HG03354 (cell line): ENCODE measurements at regions not wholly inside any gene's neighbourhood (a gene's known extent, or its start where the extent isn't known, plus 50 kb on each side); places are given as distances from the start of the nearest gene placed in this dataset.
A peak's percentile ranks its signal among the peaks of the same experiment; 100 is the strongest.

ENCODE experiments used
- ATAC-seq: cut with Tn5 transposase; IDR thresholded peaks from one replicate; pipeline ENCODE4 v1.9.1; 2021; ENCODE audit warnings: mild to moderate bottlenecking; ENCODE audit not compliant: unreplicated experiment, poor library complexity, severe bottlenecking

- peak; percentile 90 for ATAC-seq
Measured at GRCh38 chr14:45426685-45427282, 173.8 kb upstream of the MIS18BP1 start.

DNA sequence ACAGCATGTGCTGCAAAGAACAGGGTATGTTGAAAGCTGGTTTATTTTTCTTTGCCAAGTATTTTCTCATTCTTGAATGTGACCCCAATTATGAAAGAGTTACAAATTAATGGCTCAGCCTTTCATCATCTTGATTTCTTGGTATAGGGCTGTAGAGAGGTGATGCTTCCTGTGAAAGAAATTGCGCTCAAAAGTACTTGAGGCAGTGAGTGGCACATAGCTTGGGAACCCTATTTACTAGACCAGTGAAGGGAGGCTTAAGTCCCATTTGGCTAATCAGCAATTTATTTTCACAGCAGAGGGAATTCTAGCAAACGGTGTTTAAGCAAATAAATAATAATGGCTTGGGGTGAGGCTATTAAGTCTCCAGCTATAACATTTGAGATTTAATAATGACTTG is 153.9 kb upstream of the MIS18BP1 start:
- ATAC-seq, result no peak

DNA sequence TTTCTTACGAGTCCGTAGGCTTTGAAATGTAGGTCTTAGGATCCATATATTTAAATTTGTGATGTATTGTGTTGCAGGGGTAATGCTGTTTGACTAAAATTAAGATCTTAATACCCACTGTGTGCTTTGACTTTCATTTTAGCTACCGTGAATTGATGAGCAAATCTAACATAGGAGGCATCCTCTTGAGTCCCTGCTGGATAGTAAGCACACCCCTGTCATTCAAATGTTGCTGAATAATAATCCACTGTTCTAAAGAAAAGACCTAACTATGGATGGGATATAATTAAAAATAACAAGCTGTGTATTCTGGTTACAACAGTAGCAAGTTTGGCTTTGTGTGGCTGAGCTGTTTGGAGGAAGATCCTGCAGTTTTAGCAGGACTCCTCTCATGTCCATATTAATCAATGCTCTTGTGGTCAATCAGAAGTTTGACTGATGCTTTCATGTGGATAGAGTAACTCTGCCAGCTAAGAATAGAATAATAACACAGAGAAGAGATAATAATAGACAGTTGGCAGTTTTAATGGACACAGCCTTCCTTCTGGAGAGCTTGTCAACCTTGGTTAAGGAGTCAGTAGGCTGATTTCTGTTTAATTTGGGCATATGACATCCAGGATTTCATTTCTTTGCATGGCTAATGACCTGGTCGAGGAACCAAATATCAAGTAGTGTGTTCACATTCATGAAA is 148.1 kb upstream of the MIS18BP1 start:
- no peak for ATAC-seq

DNA sequence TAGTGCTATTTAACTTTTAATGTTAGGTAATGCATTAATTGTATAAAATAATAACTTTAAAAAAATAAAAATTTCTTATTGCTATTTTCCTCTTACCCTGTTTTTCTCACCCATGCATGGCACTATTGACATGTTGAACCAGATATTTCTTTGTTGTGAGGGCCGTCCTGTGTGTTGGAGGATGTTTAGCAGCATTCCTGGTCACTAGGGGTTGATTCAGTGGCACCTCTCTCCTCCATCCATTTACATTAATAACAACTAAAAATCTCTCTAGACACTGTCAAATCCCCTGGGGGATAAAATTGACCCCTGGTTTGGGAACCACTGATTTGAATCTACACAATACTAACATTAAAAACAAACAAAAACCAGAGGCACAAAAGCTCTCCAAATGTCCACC is 147.5 kb upstream of the MIS18BP1 start:
- ATAC-seq, result no peak

DNA sequence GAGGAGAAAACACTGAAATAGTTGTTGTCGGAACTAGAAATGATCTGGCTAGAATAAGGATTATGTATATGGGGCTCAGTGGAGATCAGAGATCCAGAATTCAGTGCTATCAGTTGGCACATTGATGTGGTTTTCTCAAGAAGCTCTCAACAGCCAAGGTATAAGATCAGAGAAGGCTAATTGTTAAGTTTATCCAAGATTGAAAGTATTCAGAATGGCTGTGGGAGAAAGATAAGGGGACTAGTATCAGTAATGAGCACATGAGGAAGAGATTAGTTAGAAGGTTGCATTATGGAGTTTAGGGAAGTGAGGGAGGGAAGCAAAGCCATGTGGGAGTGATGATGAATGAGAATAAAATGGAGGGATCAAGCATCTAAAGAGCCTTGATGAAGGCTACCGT is 128.1 kb upstream of the MIS18BP1 start:
- no peak for ATAC-seq

DNA sequence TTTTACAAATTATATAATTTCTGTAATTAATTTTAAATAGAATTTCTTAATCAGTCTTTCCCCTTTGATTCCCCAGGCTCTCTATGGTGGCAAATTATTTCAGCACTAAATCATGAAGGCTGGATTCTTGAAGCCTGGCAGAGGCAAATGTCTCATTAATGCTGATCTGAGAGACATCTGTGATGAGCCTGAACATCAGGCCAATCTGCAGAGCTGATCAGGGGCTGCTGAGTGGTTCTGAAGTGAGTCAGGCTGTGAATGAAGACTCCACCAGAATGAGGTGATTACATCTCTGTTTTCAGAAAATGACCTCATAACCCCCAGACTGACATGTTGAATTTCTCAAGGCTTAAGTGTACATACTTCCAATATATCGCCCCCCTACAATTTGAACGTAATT is 124.2 kb upstream of the MIS18BP1 start:
- ATAC-seq, result no peak

DNA sequence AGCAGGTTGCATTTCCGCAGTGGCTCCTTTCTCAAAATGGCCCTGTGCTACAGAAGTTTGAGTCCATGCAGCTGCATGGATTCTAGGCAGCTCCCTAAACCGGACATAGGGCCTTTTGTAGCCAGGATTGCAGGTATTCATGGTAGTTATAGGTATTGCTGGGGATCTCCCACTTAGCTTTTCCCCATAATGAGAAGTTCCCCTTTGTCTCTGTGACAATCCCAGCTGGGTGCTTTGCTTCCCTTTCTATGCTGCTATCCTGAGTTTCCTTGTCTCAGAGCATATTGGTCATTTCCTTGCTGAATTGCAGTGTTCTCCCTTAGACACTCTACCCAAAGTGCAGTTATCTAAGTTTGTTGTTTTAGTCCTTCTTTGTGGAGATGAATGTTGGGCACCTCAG is 120.9 kb upstream of the MIS18BP1 start:
- no peak for ATAC-seq

DNA sequence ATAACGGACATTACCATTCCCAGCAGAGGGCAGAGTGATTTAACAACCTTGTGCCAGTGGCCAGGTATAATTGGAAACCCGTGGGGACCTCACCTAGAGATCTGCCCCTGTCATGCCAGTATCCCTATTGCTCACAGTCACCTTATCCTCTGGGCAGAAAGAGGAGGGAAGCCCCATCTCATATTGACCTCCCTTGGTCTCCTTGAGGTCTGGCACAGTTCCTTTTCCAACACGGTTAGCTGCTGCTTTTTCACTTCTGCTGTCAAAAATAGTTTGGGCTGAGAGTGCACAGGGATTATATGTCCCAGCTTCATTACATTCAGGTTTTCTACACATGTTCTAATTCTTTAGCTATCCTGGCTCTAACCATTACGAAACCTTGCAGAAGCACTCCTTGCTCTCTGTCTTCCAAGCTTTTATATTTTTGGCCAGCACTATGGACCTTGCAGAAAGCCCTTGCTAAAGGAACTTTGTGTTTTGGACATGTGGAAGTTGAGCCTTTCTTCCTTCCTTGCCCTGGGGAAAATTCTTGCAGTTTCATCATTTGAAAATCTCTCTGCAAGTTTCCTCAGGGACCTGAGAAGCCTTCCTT is 111.7 kb upstream of the MIS18BP1 start:
- no peak for ATAC-seq

GRCh38 chr14:45362505-45362904 is 109.5 kb upstream of the MIS18BP1 start:
- no peak for ATAC-seq

- ATAC-seq, result no peak
Measured at GRCh38 chr14:45361727-45362126, 108.7 kb upstream of the MIS18BP1 start.

DNA sequence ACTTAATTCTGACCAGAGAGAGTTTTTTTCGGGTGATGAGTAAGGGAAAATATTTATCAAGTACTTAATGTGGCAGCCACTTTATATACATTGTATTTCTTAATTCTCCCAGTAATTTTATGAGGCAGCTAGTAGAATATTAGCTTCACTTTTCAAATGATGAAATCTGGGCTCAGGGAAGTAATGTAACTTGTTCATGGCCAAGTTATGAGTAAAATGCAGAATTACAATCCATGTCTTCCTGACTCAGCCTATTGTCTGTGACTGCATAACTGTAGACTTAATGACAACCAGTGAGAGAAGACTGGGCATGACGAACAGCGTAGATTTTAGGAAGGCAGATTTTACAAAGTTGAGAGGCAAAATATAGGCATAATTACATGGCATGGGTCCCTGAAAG is 106.7 kb upstream of the MIS18BP1 start:
- ATAC-seq, result no peak

DNA sequence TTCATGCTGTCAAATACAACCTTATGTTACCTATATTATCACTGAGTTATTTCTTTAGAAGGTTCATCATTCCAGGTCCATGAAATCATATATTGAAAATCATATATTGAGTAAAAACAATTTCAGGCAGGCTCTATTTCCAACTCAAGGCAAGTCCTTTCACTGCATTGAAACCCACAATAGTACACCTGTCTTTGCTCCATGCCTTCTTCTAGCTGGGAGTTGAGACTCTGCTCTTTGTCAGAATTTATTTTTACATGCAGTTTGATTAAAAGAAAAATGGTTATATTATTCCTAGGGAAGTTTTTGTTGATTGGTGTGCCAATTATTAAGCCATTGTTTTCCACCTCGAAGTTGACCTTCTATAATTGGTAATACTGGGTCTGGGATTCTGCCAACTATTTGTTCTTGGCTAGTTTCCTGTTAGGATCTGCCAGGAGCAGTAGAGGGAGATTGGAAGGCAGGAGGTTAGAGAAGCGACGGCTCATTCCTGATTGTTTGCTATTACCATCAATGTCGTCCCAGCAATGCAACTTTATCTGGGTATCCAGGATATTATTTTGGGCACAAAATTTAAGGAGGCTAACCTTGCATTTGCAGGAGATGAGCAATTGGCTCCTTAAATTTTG is 79.5 kb upstream of the MIS18BP1 start:
- ATAC-seq, result no peak

- no peak for ATAC-seq
Measured at GRCh38 chr14:45308745-45309397, 55.9 kb upstream of the MIS18BP1 start.
